ENCODE measurements at regions not wholly inside any gene's neighbourhood (a gene's known extent, or its start where the extent isn't known, plus 50 kb on each side); places are given as distances from the start of the nearest gene placed in this dataset.

DNA sequence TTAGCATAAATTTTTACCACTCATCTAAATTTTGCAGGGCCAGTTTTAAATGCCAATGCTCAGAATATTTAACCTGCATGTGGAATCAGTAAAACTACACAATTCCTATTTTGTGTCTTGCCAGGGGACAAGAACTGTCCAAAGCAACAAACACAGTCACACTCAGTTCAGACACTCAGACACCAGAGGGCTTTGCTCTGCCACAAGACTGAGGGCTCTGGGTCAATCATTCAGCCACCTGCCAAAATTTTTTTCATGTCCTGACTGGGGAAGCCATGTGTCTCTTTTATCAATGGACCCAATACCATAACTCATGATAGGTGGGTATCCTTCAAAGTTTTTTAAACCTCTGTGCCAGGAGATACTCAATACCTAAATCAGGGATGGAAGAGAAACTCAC is 304.0 kb upstream of the ANO3 start:
- no peak for FAIRE-seq
- no peak for DNase-seq (ENCODE audit: insufficient read length, low spot score)
- TF ChIP-seq CTCF (IDR thresholded peaks at IDR 0.05; ENCODE audit: insufficient read depth, missing control alignments), result no peak

- DNase-seq (ENCODE audit: insufficient read length, low spot score) (no peak), FAIRE-seq (no peak)
- TF ChIP-seq CTCF (IDR thresholded peaks at IDR 0.05; ENCODE audit: insufficient read depth, missing control alignments), result no peak
These were observed 303.5 kb upstream of the ANO3 start for GRCh38 chr11:26028393-26028911.

- no peak for TF ChIP-seq CTCF (IDR thresholded peaks at IDR 0.05; ENCODE audit: insufficient read depth, missing control alignments)
- FAIRE-seq (no peak), DNase-seq (ENCODE audit: insufficient read length, low spot score) (no peak)
These were observed 301.5 kb upstream of the ANO3 start for GRCh38 chr11:26030399-26030798.

GRCh38 chr11:26032241-26032640 is 299.7 kb upstream of the ANO3 start:
- FAIRE-seq, result no peak
- DNase-seq (ENCODE audit: insufficient read length, low spot score), result no peak
- TF ChIP-seq CTCF (IDR thresholded peaks at IDR 0.05; ENCODE audit: insufficient read depth, missing control alignments), result no peak

- no peak for DNase-seq (ENCODE audit: insufficient read length, low spot score)
- FAIRE-seq, result no peak
- no peak for TF ChIP-seq CTCF (IDR thresholded peaks at IDR 0.05; ENCODE audit: insufficient read depth, missing control alignments)
These were observed 296.2 kb upstream of the ANO3 start for GRCh38 chr11:26035696-26036095.

DNA sequence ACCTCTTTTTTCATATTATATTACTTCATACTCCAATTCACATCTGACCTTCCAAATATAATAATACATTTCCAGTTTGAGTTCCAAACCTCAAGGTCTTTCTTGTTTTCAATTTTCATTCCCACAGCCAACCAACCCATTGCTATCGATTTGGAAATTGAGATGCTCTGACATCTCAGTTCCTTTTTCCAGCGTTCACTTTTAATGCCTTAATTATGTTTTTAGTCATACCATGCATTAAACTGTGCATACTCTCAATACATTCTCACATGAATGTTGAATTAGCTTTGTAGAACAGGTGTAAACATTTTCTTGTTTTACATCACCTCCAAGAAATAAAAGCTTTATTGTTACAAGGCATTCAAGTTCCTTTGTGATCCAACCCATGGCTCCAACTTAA is 294.2 kb upstream of the ANO3 start:
- DNase-seq (ENCODE audit: insufficient read length, low spot score) (no peak), FAIRE-seq (no peak)
- no peak for TF ChIP-seq CTCF (IDR thresholded peaks at IDR 0.05; ENCODE audit: insufficient read depth, missing control alignments)

DNA sequence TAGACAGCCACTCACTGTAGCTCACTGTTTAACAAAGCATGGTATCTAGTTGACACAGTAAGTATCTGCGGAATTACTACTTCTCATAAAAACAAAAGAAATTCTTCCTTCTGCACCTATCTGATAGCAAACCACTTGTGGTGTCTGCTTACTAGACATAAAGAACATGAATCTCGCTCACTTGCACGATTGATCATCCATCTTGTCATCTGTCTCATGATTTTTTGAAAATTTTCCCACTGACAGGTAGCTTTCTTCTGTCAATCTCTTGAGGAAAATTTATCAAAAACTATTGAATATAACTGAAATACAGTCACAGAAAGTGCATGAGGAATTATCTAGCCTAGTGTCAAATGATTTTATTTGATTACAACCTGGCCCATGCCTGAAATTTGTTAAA is 291.6 kb upstream of the ANO3 start:
- TF ChIP-seq CTCF (IDR thresholded peaks at IDR 0.05; ENCODE audit: insufficient read depth, missing control alignments), result no peak
- DNase-seq (ENCODE audit: insufficient read length, low spot score) (no peak), FAIRE-seq (no peak)
